NB4 (cell line): ENCODE measurements at regions not wholly inside any gene's neighbourhood (a gene's known extent, or its start where the extent isn't known, plus 50 kb on each side); places are given as distances from the start of the nearest gene placed in this dataset.

Source experiments
- DNase-seq: peaks from one replicate; pipeline ENCODE4 v3.0.0; 2010; ENCODE audit warnings: low read depth
- H3K4me3 ChIP-seq: one replicate; pipeline ENCODE4 v1.5.1; 2011; ENCODE audit warnings: mild to moderate bottlenecking, low read depth, low read length, moderate library complexity
- CTCF ChIP-seq: IDR thresholded peaks from one replicate; pipeline ENCODE4 v1.5.1; 2012; ENCODE audit warnings: low read depth, low read length
- MAX ChIP-seq: IDR thresholded peaks from 2 replicates; pipeline ENCODE4 v1.6.1; 2011; ENCODE audit warnings: low read depth, low read length
- MYC ChIP-seq: IDR thresholded peaks from 2 replicates; pipeline ENCODE4 v1.6.1; 2011; ENCODE audit warnings: low read depth, low read length
- POLR2A ChIP-seq: IDR thresholded peaks from 2 replicates; pipeline ENCODE4 v1.6.1; 2011; ENCODE audit warnings: mild to moderate bottlenecking; ENCODE audit not compliant: insufficient read length; ENCODE audit errors: extremely low read depth

- TF ChIP-seq CTCF (no peak), MAX (no peak), MYC (no peak), POLR2A (no peak)
- no peak overlapping the region for H3K4me3 ChIP-seq
- DNase-seq = no peak
Measured at GRCh38 chr15:97708252-97708651, 252.3 kb upstream of the ARRDC4 start.

GRCh38 chr15:97712530-97712929, 248.0 kb upstream of the ARRDC4 start:
- DNase-seq = no peak
- H3K4me3 ChIP-seq = no peak overlapping the region
- TF ChIP-seq MAX (no peak), MYC (no peak), CTCF (no peak), POLR2A (no peak)

DNA sequence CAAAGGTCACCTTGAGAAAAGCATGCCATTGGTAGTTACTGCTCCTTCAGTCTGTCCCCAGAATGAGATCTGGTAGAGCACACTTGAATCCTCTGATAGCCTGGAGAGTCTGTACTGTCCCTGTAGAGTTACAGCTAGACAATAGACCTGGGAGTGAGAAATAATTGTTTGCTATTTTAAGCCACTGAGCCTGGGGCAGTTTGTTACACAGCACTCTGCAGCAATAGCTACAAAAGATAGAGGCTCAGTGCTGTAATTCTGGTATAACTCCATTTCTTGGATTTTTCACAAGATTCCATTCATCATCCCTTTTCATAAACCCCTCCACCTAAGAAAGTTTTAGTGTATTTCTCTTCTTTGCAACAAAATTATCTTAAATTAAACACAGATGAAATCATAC, 242.7 kb upstream of the ARRDC4 start:
- DNase-seq = no peak
- TF ChIP-seq MAX = no peak
- TF ChIP-seq POLR2A = no peak
- TF ChIP-seq MYC = no peak
- TF ChIP-seq CTCF = no peak
- no peak overlapping the region for H3K4me3 ChIP-seq

DNA sequence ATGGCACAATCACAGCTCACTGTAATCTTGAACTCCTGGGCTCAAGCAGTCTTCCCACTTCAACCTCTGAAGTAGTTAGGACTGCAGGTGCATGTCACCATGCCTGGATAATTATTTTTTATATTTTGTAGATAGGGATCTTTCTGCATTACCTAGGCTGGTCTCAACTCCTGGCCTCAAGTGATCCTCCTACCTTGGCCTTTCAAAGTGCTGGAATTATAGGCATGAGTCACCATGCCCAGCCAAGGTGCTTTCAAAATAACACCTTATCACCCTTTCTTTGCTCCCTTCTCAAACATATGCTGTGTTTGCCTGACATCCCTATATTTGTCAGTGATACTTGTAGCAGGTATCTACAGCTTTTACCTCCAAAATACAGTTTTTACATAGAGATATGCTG, 242.0 kb upstream of the ARRDC4 start:
- TF ChIP-seq MYC (no peak), POLR2A (no peak), CTCF (no peak), MAX (no peak)
- H3K4me3 ChIP-seq = no peak overlapping the region
- DNase-seq = no peak

DNA sequence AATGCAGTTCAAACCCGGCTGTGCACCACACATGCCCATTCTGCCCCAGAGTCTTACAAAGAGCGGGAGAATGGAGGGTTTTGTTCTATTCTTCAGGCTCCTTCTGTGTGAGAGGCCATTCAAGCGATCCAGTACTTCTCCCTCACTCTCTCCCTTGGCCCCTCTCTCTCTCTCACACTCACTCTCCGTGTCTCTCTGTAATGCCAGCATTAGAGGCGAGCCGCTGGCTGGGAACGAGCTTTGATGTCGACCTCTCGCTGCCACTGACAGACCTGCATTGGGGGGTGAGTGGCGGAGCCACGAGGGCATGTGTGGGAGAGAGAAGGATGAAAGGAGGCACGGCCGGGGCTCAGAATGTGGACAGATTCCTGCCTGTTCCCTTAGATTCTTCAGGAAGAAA, 231.7 kb upstream of the ARRDC4 start:
- DNase-seq = no peak
- TF ChIP-seq POLR2A (no peak), MYC (no peak), CTCF (no peak), MAX (no peak)

GRCh38 chr15:97729270-97729669, 231.2 kb upstream of the ARRDC4 start:
- DNase-seq = no peak
- TF ChIP-seq POLR2A (no peak), MAX (no peak), MYC (no peak), CTCF (no peak)
- H3K4me3 ChIP-seq = no peak overlapping the region

More for the DNA sequence above, 231.7 kb upstream of the ARRDC4 start:
- no peak overlapping the region for H3K4me3 ChIP-seq
